Vagina (tissue), 2 donors: ENCODE measurements at regions not wholly inside any gene's neighbourhood (a gene's known extent, or its start where the extent isn't known, plus 50 kb on each side); places are given as distances from the start of the nearest gene placed in this dataset.

ENCODE experiments used
- DNase-seq, 2 donors: peaks; one replicate each; pipeline ENCODE4 v3.0.0-alpha.2; 2017; ENCODE audit errors: extremely low spot score in 2 of 2
- H3K27ac ChIP-seq: fragments of 200-600 bp; sonication (generic); one replicate; pipeline ENCODE4 v1.5.1; 2019
- H3K27me3 ChIP-seq: fragments of 200-600 bp; sonication (generic); one replicate; pipeline ENCODE4 v1.5.1; 2019
- H3K36me3 ChIP-seq, 2 donors: fragments of 200-600 bp; sonication (generic); one replicate each; pipeline ENCODE4 v1.5.1; 2017 to 2019
- H3K4me1 ChIP-seq: fragments of 200-600 bp; sonication (generic); one replicate; pipeline ENCODE4 v1.5.1; 2019
- H3K4me3 ChIP-seq, 2 donors: fragments of 200-600 bp; sonication (generic); 1 replicate in 1 of 2; 2 replicates in 1 of 2; pipeline ENCODE4 v1.5.1; 2016 to 2019
- H3K9me3 ChIP-seq: fragments of 200-600 bp; sonication (generic); one replicate; pipeline ENCODE4 v1.5.1; 2019
- POLR2A ChIP-seq, 2 donors: fragments of 450-650 bp; IDR thresholded peaks; one replicate each; pipeline ENCODE4 v1.6.1; 2017; ENCODE audit warnings: antibody characterized with exemption in 2 of 2, mild to moderate bottlenecking in 2 of 2, moderate library complexity in 2 of 2
- POLR2AphosphoS5 ChIP-seq, 2 donors: sonication (generic); formaldehyde crosslinking; IDR thresholded peaks; one replicate each; pipeline ENCODE4 v1.9.0; 2017; ENCODE audit warnings: antibody characterized with exemption in 2 of 2, mild to moderate bottlenecking in 2 of 2, low read depth in 1 of 2; ENCODE audit not compliant: insufficient read depth in 1 of 2
- intact Hi-C: fragments of 100-400 bp; cut with DNase I; formaldehyde crosslinking; loops from one replicate; pipeline ENCODE4 v1.15.1; 2023
- TF ChIP-seq, protein P1 (sequence below), 3 experiments: fragments of 450-650 bp in 2 of 3; fragments of 200-600 bp in 1 of 3; sonication (generic) in 1 of 3; IDR thresholded peaks; one replicate each; pipeline ENCODE4 v1.5.1; 2017 to 2019; ENCODE audit warnings: antibody characterized with exemption in 3 of 3, mild to moderate bottlenecking in 2 of 3, moderate library complexity in 2 of 3

DNA sequence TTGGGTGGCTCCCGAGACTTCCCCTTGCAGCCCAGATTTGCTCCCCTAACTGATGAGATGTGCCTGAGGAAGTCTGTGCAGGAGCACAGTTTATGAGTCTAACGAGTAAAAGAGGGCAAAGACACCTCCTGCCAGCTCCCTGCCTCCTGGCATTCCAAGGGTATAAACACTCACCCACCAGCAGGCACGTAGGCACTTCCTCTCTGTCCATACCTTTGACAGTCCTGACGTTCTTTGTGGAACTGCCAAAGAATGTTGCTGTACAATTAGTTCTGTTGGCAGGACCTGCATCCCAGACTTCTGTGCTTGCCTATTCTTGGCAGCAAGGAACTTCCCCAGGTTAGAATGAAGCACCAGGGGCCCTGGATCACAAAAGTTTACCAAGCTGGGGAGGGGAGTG, 889.3 kb downstream of the BCL11B start:
- Histone ChIP-seq H3K27me3 (no peaks in the 10 kb centered on the region), H3K27ac (no peak overlapping the region), H3K4me3 (no peak overlapping the region), H3K9me3 (no peaks in the 10 kb centered on the region), H3K4me1 (no peaks in the 10 kb centered on the region), H3K36me3 (no peaks in the 10 kb centered on the region)
- no peak for DNase-seq
- intact Hi-C loops, result no loop called here
- no peak for TF ChIP-seq POLR2A (IDR thresholded peaks at IDR 0.05)
- no peak for TF ChIP-seq POLR2AphosphoS5 (IDR thresholded peaks at IDR 0.05; ENCODE audit: insufficient read depth in 1 of 2, low read depth in 1 of 2)
- TF ChIP-seq, protein P1, sequence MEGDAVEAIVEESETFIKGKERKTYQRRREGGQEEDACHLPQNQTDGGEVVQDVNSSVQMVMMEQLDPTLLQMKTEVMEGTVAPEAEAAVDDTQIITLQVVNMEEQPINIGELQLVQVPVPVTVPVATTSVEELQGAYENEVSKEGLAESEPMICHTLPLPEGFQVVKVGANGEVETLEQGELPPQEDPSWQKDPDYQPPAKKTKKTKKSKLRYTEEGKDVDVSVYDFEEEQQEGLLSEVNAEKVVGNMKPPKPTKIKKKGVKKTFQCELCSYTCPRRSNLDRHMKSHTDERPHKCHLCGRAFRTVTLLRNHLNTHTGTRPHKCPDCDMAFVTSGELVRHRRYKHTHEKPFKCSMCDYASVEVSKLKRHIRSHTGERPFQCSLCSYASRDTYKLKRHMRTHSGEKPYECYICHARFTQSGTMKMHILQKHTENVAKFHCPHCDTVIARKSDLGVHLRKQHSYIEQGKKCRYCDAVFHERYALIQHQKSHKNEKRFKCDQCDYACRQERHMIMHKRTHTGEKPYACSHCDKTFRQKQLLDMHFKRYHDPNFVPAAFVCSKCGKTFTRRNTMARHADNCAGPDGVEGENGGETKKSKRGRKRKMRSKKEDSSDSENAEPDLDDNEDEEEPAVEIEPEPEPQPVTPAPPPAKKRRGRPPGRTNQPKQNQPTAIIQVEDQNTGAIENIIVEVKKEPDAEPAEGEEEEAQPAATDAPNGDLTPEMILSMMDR (IDR thresholded peaks at IDR 0.05), result no peak

DNA sequence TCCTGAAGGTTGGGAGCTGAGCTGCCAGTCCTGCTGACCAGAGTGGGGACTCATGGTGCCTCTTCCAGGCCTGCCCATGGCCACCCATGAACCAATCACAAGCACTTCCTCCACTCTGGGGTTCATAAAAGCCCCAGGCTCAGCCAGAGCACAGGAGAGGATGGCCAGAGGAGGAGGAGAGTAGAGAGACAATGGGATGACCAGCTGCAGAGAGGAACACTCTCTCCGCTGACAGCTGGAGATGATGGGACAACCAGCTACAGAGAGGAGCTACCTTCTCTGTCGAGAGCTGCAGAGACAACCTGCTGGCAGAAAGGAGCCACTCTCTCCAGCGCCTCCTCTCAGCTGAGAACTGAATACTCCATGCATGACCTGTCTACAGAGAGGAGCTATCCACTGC, 886.1 kb downstream of the BCL11B start:
- Histone ChIP-seq H3K27ac (no peak overlapping the region), H3K36me3 (no peaks in the 10 kb centered on the region), H3K4me1 (no peaks in the 10 kb centered on the region), H3K9me3 (no peaks in the 10 kb centered on the region), H3K4me3 (no peak overlapping the region), H3K27me3 (no peaks in the 10 kb centered on the region)
- TF ChIP-seq POLR2AphosphoS5 (IDR thresholded peaks at IDR 0.05; ENCODE audit: insufficient read depth in 1 of 2, low read depth in 1 of 2) (no peak), POLR2A (IDR thresholded peaks at IDR 0.05) (no peak)
- TF ChIP-seq, protein P1 (IDR thresholded peaks at IDR 0.05), result no peak
- intact Hi-C loops, result no loop called here
- no peak for DNase-seq

DNA sequence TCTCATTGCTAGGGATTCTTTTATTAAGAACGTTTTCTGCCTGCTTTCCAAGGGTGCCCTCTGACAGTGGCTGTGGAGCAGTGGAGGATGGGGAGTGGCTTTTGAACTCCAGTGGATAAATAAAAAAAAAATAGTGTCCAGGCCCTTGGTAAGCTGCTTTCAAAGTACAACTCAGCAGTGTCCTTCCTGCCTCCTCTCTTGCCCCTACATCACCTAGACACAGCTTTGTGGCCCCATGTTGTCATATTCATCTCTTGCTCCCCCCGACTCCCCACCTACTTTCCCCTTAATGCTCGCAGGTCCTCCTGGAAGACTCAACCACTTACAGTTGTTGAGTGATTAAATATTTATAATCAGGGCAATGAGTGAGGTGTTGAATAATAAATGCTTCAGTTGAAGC, 880.9 kb downstream of the BCL11B start:
- intact Hi-C loops, result no loop called here
- DNase-seq, result no peak
- Histone ChIP-seq H3K27me3 (no peaks in the 10 kb centered on the region), H3K4me3 (no peak overlapping the region), H3K9me3 (no peaks in the 10 kb centered on the region), H3K4me1 (no peaks in the 10 kb centered on the region), H3K27ac (no peak overlapping the region), H3K36me3 (no peaks in the 10 kb centered on the region)
- TF ChIP-seq POLR2A (IDR thresholded peaks at IDR 0.05), result no peak
- TF ChIP-seq, protein P1 (IDR thresholded peaks at IDR 0.05), result no peak

DNA sequence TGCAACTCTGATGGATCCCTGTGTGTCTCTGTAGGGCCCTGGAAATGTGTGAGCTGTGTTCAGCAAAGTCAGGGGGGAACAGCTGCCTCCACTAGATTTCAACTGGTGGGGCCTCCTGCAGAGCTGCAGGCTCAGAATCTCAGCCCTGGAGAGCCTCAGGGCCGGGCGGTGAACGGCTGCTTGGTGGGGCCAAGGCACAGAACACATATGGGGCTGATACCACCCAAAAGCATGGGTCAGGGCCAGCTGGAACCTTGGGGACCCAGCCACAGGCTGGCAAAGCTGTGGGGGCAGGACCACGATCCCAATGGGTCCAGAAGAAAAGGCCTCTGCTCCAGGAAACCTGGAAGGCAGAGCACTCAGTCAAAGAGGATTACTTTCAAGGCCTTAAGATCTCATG, 878.5 kb downstream of the BCL11B start:
- DNase-seq, result no peak
- TF ChIP-seq POLR2A (IDR thresholded peaks at IDR 0.05) (no peak), POLR2AphosphoS5 (IDR thresholded peaks at IDR 0.05; ENCODE audit: insufficient read depth in 1 of 2, low read depth in 1 of 2) (no peak)
- H3K4me1 ChIP-seq, result no peaks in the 10 kb centered on the region
- no peak overlapping the region for H3K4me3 ChIP-seq
- intact Hi-C loops, result no loop called here
- H3K36me3 ChIP-seq, result no peaks in the 10 kb centered on the region
- H3K27ac ChIP-seq, result no peak overlapping the region
- H3K27me3 ChIP-seq, result no peaks in the 10 kb centered on the region
- H3K9me3 ChIP-seq, result no peaks in the 10 kb centered on the region

DNA sequence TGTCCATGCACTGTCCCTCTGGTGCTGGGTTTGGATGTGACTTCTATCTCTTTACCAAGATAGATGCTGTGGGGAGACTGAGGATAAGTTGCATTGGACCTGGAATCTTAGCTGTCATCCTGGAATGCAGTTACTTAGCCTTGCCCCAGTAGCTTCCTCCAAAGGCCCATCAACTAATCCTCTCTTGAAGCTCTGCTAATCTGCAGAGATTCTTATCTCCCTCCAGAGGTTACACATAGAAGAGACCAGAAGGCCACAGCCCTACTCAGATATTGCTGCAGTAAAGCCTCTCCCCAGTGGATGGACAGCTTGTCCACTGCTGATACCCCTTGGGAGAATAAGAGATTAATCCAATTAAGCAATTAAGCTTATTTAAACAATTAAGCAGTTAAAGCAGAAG, 867.2 kb downstream of the BCL11B start:
- Histone ChIP-seq H3K9me3 (no peaks in the 10 kb centered on the region), H3K36me3 (no peaks in the 10 kb centered on the region), H3K4me1 (no peaks in the 10 kb centered on the region), H3K27me3 (no peaks in the 10 kb centered on the region), H3K27ac (no peak overlapping the region), H3K4me3 (no peak overlapping the region)
- intact Hi-C loops, result no loop called here
- no peak for DNase-seq
- no peak for TF ChIP-seq POLR2A (IDR thresholded peaks at IDR 0.05)
- TF ChIP-seq, protein P1 (IDR thresholded peaks at IDR 0.05), result no peak

DNA sequence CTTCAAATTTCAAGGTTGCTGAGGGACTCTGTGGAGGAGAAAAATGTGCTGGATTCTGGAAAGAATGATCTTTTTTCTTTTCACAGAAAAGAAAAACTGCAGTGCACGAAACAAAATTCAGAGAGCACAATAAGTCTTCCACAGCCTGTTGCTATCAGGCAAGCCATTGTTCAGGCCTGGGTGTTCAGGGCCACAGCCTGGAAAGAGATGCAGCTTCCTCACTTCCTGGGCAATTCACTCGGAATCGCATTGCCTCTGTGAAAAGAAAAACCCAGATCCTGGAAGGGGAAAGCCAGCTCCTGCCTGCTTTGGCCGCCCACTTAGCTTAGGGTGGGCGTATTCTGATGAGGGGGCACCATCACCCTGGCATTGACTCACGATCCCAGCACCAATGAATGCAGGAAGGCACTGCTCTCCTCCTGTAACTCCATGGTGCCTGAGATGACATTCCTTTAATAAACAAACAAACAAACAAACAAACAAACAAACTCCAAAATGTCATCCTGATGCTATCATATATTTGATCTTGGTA, 863.9 kb downstream of the BCL11B start:
- no peaks in the 10 kb centered on the region for H3K9me3 ChIP-seq
- H3K36me3 ChIP-seq, result no peaks in the 10 kb centered on the region
- no peaks in the 10 kb centered on the region for H3K4me1 ChIP-seq
- TF ChIP-seq POLR2AphosphoS5 (IDR thresholded peaks at IDR 0.05; ENCODE audit: insufficient read depth in 1 of 2, low read depth in 1 of 2) (no peak), POLR2A (IDR thresholded peaks at IDR 0.05) (no peak)
- TF ChIP-seq, protein P1 (IDR thresholded peaks at IDR 0.05), result no peak
- H3K27me3 ChIP-seq, result no peaks in the 10 kb centered on the region
- intact Hi-C loops, result no loop called here
- H3K27ac ChIP-seq, result no peak overlapping the region
- no peak for DNase-seq
- H3K4me3 ChIP-seq, result no peak overlapping the region
